ENCODE measurements at regions not wholly inside any gene's neighbourhood (a gene's known extent, or its start where the extent isn't known, plus 50 kb on each side); places are given as distances from the start of the nearest gene placed in this dataset.

DNA sequence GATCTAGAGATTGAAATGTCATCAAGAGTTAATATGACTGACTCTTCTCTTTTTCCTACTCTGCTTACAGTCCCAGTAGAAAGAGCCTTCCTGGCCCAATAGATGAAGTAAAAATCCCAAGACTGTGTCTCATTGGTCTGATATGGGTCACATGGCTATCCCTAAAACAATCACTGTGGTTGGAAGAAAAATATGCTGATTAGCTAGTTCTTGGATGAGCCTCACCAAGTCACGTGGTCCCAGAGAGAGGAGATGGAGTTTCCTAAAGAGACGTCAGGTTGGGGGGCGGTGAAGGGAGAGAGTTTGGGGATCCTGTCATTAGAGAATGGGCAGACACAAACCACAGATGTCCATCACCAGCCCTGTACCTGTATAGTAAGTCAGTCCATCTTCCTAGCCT, 466.3 kb downstream of the HAPSTR1 start:
- no peak overlapping the region for H3K27ac Mint-ChIP-seq (ENCODE audit: unreplicated experiment)
- no peak for DNase-seq
- CTCF ChIA-PET, result no interaction called here
- TF ChIP-seq, protein P1, sequence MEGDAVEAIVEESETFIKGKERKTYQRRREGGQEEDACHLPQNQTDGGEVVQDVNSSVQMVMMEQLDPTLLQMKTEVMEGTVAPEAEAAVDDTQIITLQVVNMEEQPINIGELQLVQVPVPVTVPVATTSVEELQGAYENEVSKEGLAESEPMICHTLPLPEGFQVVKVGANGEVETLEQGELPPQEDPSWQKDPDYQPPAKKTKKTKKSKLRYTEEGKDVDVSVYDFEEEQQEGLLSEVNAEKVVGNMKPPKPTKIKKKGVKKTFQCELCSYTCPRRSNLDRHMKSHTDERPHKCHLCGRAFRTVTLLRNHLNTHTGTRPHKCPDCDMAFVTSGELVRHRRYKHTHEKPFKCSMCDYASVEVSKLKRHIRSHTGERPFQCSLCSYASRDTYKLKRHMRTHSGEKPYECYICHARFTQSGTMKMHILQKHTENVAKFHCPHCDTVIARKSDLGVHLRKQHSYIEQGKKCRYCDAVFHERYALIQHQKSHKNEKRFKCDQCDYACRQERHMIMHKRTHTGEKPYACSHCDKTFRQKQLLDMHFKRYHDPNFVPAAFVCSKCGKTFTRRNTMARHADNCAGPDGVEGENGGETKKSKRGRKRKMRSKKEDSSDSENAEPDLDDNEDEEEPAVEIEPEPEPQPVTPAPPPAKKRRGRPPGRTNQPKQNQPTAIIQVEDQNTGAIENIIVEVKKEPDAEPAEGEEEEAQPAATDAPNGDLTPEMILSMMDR (IDR thresholded peaks at IDR 0.05; ENCODE audit: unreplicated experiment), result no peak
- no peaks in the 10 kb centered on the region for H3K9me3 Mint-ChIP-seq (ENCODE audit: low read depth, unreplicated experiment)
- peaks cover 9% of the 10 kb centered on the region for H3K4me1 Mint-ChIP-seq (ENCODE audit: low read depth, unreplicated experiment)
- H3K4me3 Mint-ChIP-seq (ENCODE audit: low read depth, unreplicated experiment), result no peak overlapping the region
- no peaks in the 10 kb centered on the region for H3K36me3 Mint-ChIP-seq (ENCODE audit: insufficient read depth, unreplicated experiment)
- BruUV-seq (replicated peaks), result no TSS peak
- H3K27me3 Mint-ChIP-seq (ENCODE audit: unreplicated experiment), result peaks cover 29% of the 10 kb centered on the region
- intact Hi-C loops (cut with micrococcal nuclease; ENCODE audit: unreplicated experiment), result no loop called here

DNA sequence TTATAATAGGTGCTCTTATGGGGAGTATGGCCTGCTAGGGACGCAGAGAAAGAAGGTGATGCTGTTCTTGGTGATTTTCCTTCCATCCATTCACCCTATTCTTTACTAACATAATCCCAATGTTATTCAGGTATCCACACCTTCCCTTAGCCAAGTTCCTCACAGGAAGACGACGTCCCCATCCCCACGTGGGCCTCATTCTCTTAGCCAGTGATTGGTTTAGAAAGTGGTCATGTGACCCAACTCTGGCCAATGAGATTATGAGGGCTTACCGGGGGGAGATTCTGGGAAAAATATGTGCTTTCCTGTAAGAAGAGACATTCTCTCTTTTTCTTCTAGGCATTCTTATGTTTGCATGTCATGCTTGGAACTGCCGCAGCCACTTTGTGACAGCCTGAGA, 474.7 kb downstream of the HAPSTR1 start:
- TF ChIP-seq, protein P1 (IDR thresholded peaks at IDR 0.05; ENCODE audit: unreplicated experiment), result no peak
- H3K27me3 Mint-ChIP-seq (ENCODE audit: unreplicated experiment), result peaks cover 31% of the 10 kb centered on the region
- H3K4me1 Mint-ChIP-seq (ENCODE audit: low read depth, unreplicated experiment), result no peaks in the 10 kb centered on the region
- intact Hi-C loops (cut with micrococcal nuclease; ENCODE audit: unreplicated experiment), result no loop called here
- H3K36me3 Mint-ChIP-seq (ENCODE audit: insufficient read depth, unreplicated experiment), result no peaks in the 10 kb centered on the region
- CTCF ChIA-PET, result no interaction called here
- H3K27ac Mint-ChIP-seq (ENCODE audit: unreplicated experiment), result no peak overlapping the region
- no peaks in the 10 kb centered on the region for H3K9me3 Mint-ChIP-seq (ENCODE audit: low read depth, unreplicated experiment)
- no TSS peak for BruUV-seq (replicated peaks)
- no peak overlapping the region for H3K4me3 Mint-ChIP-seq (ENCODE audit: low read depth, unreplicated experiment)
- no peak for DNase-seq

DNA sequence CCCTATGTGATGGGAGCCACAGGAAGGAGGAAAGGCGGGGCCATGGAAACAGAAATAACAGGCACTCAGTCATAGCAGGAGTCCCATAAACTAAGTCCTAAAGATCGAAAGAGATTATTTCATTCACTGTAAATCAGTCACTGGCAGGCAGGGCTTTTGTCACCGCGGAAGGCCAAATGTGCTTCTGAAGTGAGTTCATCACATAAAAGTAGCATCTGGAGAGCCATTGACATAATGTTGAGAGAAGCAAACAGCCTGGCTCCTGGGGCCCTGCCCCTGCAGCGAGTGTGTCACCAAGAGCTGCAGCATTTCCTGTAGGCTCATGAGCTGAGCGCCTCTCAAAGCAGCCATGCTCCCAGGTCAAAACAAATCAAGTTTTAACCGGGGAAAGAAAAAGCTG, 476.2 kb downstream of the HAPSTR1 start:
- no peaks in the 10 kb centered on the region for H3K4me1 Mint-ChIP-seq (ENCODE audit: low read depth, unreplicated experiment)
- CTCF ChIA-PET, result no interaction called here
- TF ChIP-seq, protein P1 (IDR thresholded peaks at IDR 0.05; ENCODE audit: unreplicated experiment), result no peak
- no peak for DNase-seq
- no peak overlapping the region for H3K27ac Mint-ChIP-seq (ENCODE audit: unreplicated experiment)
- no peak overlapping the region for H3K4me3 Mint-ChIP-seq (ENCODE audit: low read depth, unreplicated experiment)
- H3K9me3 Mint-ChIP-seq (ENCODE audit: low read depth, unreplicated experiment), result no peaks in the 10 kb centered on the region
- H3K27me3 Mint-ChIP-seq (ENCODE audit: unreplicated experiment), result peaks cover 15% of the 10 kb centered on the region
- BruUV-seq (replicated peaks), result no TSS peak
- H3K36me3 Mint-ChIP-seq (ENCODE audit: insufficient read depth, unreplicated experiment), result no peaks in the 10 kb centered on the region
- intact Hi-C loops (cut with micrococcal nuclease; ENCODE audit: unreplicated experiment), result no loop called here

DNA sequence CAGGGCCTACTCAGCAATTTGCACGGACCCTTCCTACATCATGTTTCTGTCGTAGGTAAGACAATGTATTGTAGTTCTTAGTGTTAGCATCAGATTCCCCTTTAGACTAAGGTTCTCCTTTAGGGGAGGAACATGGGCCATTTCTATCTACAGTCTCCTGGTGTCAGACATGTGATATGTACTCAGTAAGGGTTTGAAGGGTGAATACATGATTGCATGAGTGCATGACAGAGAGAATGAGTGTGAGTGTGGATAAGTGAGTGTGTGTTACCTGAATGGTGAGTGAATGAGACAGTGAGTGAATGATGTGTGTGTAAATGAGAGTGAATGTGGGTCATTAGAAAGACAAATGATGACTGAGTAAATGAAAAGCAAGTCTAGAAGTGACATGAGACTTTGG, 476.8 kb downstream of the HAPSTR1 start:
- intact Hi-C loops (cut with micrococcal nuclease; ENCODE audit: unreplicated experiment), result no loop called here
- H3K4me1 Mint-ChIP-seq (ENCODE audit: low read depth, unreplicated experiment), result no peaks in the 10 kb centered on the region
- no peak overlapping the region for H3K27ac Mint-ChIP-seq (ENCODE audit: unreplicated experiment)
- CTCF ChIA-PET, result no interaction called here
- H3K9me3 Mint-ChIP-seq (ENCODE audit: low read depth, unreplicated experiment), result no peaks in the 10 kb centered on the region
- H3K27me3 Mint-ChIP-seq (ENCODE audit: unreplicated experiment), result peaks cover 15% of the 10 kb centered on the region
- DNase-seq, result no peak
- TF ChIP-seq, protein P1 (IDR thresholded peaks at IDR 0.05; ENCODE audit: unreplicated experiment), result no peak
- no TSS peak for BruUV-seq (replicated peaks)
- no peaks in the 10 kb centered on the region for H3K36me3 Mint-ChIP-seq (ENCODE audit: insufficient read depth, unreplicated experiment)
- no peak overlapping the region for H3K4me3 Mint-ChIP-seq (ENCODE audit: low read depth, unreplicated experiment)

DNA sequence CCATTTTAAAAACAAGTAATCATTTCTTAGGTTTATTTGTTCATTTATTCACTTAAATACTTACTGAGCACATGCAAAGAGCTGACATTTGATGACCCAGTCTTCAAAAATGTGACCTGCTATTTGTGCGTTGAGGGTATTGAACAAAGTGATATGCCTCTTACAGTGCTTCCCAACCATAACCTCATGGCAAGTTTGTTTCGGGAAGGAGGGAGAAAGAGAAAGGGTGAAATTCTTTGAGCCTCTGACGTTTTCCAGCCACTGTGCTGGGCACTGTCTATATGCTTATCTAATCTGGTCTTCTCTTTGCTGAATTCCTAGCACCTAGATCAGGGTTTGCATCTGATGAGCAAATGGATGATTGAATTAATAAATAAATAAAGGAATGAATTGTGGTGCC, 479.1 kb downstream of the HAPSTR1 start:
- H3K27ac Mint-ChIP-seq (ENCODE audit: unreplicated experiment), result no peak overlapping the region
- H3K9me3 Mint-ChIP-seq (ENCODE audit: low read depth, unreplicated experiment), result no peaks in the 10 kb centered on the region
- intact Hi-C loops (cut with micrococcal nuclease; ENCODE audit: unreplicated experiment), result no loop called here

More for the DNA sequence above, 479.1 kb downstream of the HAPSTR1 start:
- Mint-ChIP-seq H3K27me3 (ENCODE audit: unreplicated experiment) (peaks cover 16% of the 10 kb centered on the region), H3K36me3 (ENCODE audit: insufficient read depth, unreplicated experiment) (no peaks in the 10 kb centered on the region), H3K4me1 (ENCODE audit: low read depth, unreplicated experiment) (no peaks in the 10 kb centered on the region), H3K4me3 (ENCODE audit: low read depth, unreplicated experiment) (no peak overlapping the region)
- CTCF ChIA-PET, result no interaction called here
- DNase-seq, result no peak
- BruUV-seq (replicated peaks), result no TSS peak
- TF ChIP-seq, protein P1 (IDR thresholded peaks at IDR 0.05; ENCODE audit: unreplicated experiment), result no peak

All from Calu3 (cell line).